ENCODE measurements at regions not wholly inside any gene's neighbourhood (a gene's known extent, or its start where the extent isn't known, plus 50 kb on each side); places are given as distances from the start of the nearest gene placed in this dataset.

DNA sequence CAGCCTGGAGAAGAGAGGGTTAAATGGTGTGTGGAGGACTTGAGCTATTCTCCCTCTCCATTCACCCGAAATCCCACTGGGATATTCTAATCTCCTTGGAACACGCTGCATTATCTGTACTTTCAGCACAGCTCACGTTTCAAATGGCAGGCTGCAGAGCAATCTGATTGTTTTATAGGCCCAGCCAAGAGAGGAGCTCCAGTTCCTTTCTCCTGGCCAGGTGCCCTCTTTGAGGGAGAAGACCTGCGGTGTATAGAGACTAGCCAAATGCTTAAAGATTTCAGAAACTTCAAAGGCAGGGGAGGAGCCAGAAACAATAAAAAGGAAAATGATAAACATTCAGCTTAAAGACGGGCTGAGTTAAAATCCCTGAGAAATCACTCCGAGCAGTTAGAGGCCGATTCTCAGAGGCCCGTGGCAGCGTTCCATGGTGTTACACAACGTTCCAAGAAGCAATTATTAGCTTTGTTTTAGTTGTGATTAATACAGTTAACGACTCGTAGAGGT, 564.0 kb upstream of the KLF4 start:
- DNase-seq: no peak
- Histone ChIP-seq H3K4me2 (ENCODE audit: insufficient read depth, insufficient read length, low read length) (no peak overlapping the region), H2BK20ac (ENCODE audit: low read depth, low read length, poor library complexity, severe bottlenecking) (no peak overlapping the region), H3K14ac (ENCODE audit: insufficient read depth, low read length) (no peak overlapping the region), H4K8ac (replicated peaks; ENCODE audit: insufficient read length, low read depth, low read length) (no peak overlapping the region), H3K9ac (ENCODE audit: extremely low read depth, insufficient read length, low read length) (no peak overlapping the region), H4K91ac (ENCODE audit: insufficient read length, low read depth, low read length) (no peak overlapping the region), H3K23ac (ENCODE audit: insufficient read length, low read depth, low read length) (no peak overlapping the region), H2BK120ac (ENCODE audit: low read depth, low read length, poor library complexity, severe bottlenecking) (no peak overlapping the region), H2BK12ac (ENCODE audit: insufficient read length, low read depth, low read length) (no peak overlapping the region), H2BK5ac (ENCODE audit: insufficient read length, low read length) (no peak overlapping the region), H2AK5ac (ENCODE audit: insufficient read length, low read length) (no peak overlapping the region), H3K27me3 (ENCODE audit: insufficient read depth, low read length) (no peaks in the 10 kb centered on the region), H2BK15ac (ENCODE audit: low read depth, low read length) (no peak overlapping the region), H3K18ac (ENCODE audit: insufficient read length, low read depth, low read length) (no peak overlapping the region), H3K56ac (ENCODE audit: insufficient read length, low read depth, low read length) (no peak overlapping the region), H3K9me3 (ENCODE audit: control insufficient read depth, low read depth, low read length) (no peaks in the 10 kb centered on the region), H3K4ac (ENCODE audit: low read depth, low read length) (no peak overlapping the region), H3T11ph (ENCODE audit: low read length) (no peak overlapping the region), H4K5ac (ENCODE audit: insufficient read length, low read depth, low read length) (no peak overlapping the region), H3K79me1 (ENCODE audit: insufficient read depth, low read depth, low read length, poor library complexity, severe bottlenecking) (no peaks in the 10 kb centered on the region), H3K27ac (ENCODE audit: insufficient read length, low read depth, low read length) (no peak overlapping the region), H4K20me1 (ENCODE audit: control insufficient read depth, insufficient read depth, insufficient read length) (no peaks in the 10 kb centered on the region), H3K23me2 (ENCODE audit: insufficient read length, low read depth, low read length, poor library complexity, severe bottlenecking) (no peaks in the 10 kb centered on the region), H3K79me2 (ENCODE audit: insufficient read depth, low read length) (no peaks in the 10 kb centered on the region), H3K4me1 (ENCODE audit: insufficient read depth, low read length) (no peaks in the 10 kb centered on the region; the same call in 1 of the 2 replicates), H2AFZ (ENCODE audit: low read length) (no peak overlapping the region)
- H3K4me3 Mint-ChIP-seq: no peak overlapping the region
- no peaks in the 10 kb centered on the region for H3K9me3 Mint-ChIP-seq
- H3K36me3 Mint-ChIP-seq (ENCODE audit: insufficient read depth in 1 of 3, low read depth in 3 of 3): no peaks in the 10 kb centered on the region
- H3K27ac Mint-ChIP-seq: no peak overlapping the region; a peak in 1 of 7 replicates
- H3K4me1 Mint-ChIP-seq: peaks cover 40 to 47% of the 10 kb centered on the region in 2 experiments
- TF ChIP-seq CTCF (conservative IDR thresholded peaks at IDR 0.05): no peak
- peaks cover 10% of the 10 kb centered on the region for H3K27me3 Mint-ChIP-seq (ENCODE audit: low read depth)
- no CpG with 5 or more reads among the region's 12 CpGs for WGBS (ENCODE audit: extremely low coverage, insufficient read length, low lambda C conversion rate)
